Muscle of leg (tissue), 3 donors: ENCODE measurements at regions not wholly inside any gene's neighbourhood (a gene's known extent, or its start where the extent isn't known, plus 50 kb on each side); places are given as distances from the start of the nearest gene placed in this dataset.

Source experiments
- DNase-seq: peaks from one replicate; pipeline ENCODE4 v3.0.0; 2013
- H3K27ac ChIP-seq: one replicate; pipeline ENCODE4 v1.5.1; 2013; ENCODE audit warnings: mild to moderate bottlenecking, low read length, control low read depth
- H3K27me3 ChIP-seq: one replicate; pipeline ENCODE4 v1.6.1; 2013; ENCODE audit warnings: low read length; ENCODE audit not compliant: control insufficient read depth, insufficient read depth
- H3K36me3 ChIP-seq: one replicate; pipeline ENCODE4 v1.6.1; 2013; ENCODE audit warnings: low read length; ENCODE audit not compliant: control insufficient read depth, insufficient read depth
- H3K4me1 ChIP-seq: one replicate; pipeline ENCODE4 v1.6.1; 2013; ENCODE audit warnings: low read length; ENCODE audit not compliant: control insufficient read depth, insufficient read depth
- H3K4me3 ChIP-seq: one replicate; pipeline ENCODE4 v1.5.1; 2013; ENCODE audit warnings: low read length, control low read depth
- H3K9me3 ChIP-seq: replicated peaks from 2 replicates; pipeline ENCODE4 v1.6.1; 2013; ENCODE audit warnings: low read depth, low read length; ENCODE audit not compliant: control insufficient read depth
- WGBS: methylation state at CpG from one replicate; pipeline ENCODE4 v1.1.5; 2013; ENCODE audit warnings: missing lambda C conversion rate; ENCODE audit not compliant: insufficient coverage; 5-methylcytosine and 5-hydroxymethylcytosine counted together

DNA sequence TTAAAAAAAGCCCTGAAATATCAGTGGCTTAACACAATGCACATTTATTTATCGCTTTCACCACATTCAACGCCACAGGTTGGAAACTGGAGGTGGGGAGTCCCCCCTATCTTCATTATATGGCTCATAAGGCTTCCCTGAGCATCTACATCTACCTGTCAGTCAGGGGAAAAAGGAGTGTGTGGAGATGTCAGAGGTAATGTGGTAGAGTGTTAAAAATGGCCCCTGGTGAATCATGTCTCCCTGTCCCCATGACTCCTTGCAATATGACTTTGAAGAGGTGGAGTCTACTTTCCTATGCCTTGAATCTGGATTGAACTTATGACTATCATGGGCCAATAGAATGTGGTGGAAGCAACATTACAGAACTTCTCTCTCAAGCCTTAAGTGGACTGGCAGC is 65.5 kb upstream of the BTBD3 start:
- no peak for DNase-seq
- WGBS: no CpG with 5 or more reads among the region's 2 CpGs
- H3K9me3 ChIP-seq: no peaks in the 10 kb centered on the region

DNA sequence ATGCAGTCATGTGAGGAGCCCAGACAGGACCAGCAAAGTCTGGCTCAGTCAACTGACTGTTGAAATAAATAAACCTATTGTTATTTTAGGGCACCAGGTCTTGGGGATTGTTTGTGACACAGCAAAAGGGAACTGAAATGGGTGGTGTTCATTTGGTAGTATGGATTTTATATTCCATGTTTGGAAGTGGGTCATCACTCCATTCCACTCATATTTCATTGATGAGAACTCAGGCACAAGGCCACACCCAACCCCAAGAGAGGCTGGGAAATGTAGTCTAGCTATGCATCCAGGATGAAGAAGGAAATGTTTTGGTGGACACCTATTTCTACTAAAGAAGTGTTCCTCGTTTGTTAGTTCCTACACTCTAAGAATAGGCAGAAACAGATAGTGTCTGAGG is 64.9 kb upstream of the BTBD3 start:
- WGBS: no CpG with 5 or more reads among the region's 1 CpG
- DNase-seq: no peak
- Histone ChIP-seq H3K27me3 (no peaks in the 10 kb centered on the region), H3K4me3 (no peak overlapping the region), H3K9me3 (no peaks in the 10 kb centered on the region), H3K27ac (no peak overlapping the region), H3K36me3 (no peaks in the 10 kb centered on the region), H3K4me1 (no peaks in the 10 kb centered on the region)

More for the DNA sequence above, 65.5 kb upstream of the BTBD3 start:
- Histone ChIP-seq H3K4me1 (no peaks in the 10 kb centered on the region), H3K4me3 (no peak overlapping the region), H3K36me3 (no peaks in the 10 kb centered on the region), H3K27ac (no peak overlapping the region), H3K27me3 (no peaks in the 10 kb centered on the region)

DNA sequence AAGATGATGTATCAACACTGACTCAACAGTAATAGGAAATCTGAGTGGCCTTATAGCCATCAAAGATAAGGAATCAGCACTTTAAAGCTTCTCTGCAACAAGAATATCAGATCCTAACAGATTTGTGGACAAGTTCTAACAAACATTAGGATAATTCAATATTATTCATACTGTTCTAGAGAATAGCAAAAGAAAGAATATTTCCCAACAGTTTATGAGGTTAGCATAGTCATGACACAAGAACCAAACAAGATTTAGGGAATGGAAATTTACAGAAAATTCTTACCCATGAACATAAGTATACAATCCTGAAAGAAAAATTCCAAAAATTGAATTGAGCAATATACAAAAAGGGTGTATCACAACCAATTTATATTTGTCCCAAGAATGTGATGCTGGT is 64.3 kb upstream of the BTBD3 start:
- no peak for DNase-seq
- Histone ChIP-seq H3K36me3 (no peaks in the 10 kb centered on the region), H3K4me3 (no peak overlapping the region), H3K27ac (no peak overlapping the region), H3K9me3 (no peaks in the 10 kb centered on the region), H3K4me1 (no peaks in the 10 kb centered on the region), H3K27me3 (no peaks in the 10 kb centered on the region)

DNA sequence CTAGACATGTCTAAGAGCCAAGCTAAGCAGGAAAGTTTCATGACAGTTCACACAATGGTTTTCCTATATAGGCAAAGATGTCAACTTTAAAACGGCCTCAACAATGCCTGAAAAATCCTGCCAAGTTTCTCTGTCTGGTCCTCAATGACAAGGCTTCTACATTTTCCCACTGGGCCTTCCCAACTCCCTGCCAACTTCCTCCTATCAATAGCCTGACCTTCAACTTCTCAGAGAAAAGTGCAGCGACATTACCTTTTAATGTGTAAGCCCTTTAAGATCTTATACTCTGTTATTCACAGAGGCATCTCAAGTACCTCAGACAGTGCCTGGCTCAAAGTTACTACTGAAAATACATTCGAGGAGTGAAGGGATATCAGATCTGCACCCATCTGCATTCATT is 56.2 kb upstream of the BTBD3 start:
- peak; percentile 17 for DNase-seq
- no peak overlapping the region for H3K4me3 ChIP-seq
- H3K27ac ChIP-seq: no peak overlapping the region
- no peaks in the 10 kb centered on the region for H3K27me3 ChIP-seq
- H3K4me1 ChIP-seq: no peaks in the 10 kb centered on the region
- no peaks in the 10 kb centered on the region for H3K36me3 ChIP-seq
- H3K9me3 ChIP-seq: no peaks in the 10 kb centered on the region
- WGBS: 35% methylated on average over 2 of the region's 3 CpGs

DNA sequence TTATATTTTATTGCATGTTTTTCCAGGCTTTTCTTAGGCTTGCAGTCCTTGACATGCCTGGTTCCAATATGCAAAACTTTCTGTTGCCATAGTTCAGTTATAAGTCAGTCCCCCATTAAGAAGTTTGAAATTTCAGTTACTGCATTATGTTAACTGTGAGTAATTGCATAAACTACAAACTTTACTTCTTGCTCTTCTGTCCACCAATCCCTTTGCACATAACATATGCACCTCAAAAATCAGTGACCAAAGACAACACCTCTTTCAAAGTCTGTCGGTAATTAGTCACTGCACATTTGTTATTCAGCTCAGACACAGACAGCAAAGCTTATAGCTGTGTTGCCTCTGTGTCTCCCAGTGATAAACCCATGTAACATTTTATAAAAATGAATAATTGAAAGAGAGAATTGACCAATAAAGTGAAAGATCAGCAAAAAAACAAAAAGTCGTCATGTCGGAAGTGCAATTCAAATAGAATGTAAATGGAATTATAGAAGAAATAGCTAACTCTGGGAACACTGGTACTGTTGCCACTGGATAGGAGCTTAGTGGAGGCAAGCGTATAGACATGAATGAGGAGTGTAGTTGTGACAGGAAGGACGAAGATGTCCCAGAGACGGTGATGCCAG is 50.3 kb upstream of the BTBD3 start:
- H3K27me3 ChIP-seq: no peaks in the 10 kb centered on the region
- no peaks in the 10 kb centered on the region for H3K36me3 ChIP-seq

More for the DNA sequence above, 50.3 kb upstream of the BTBD3 start:
- WGBS: 91% methylated on average over 3 of the region's 6 CpGs
- Histone ChIP-seq H3K27ac (no peak overlapping the region), H3K9me3 (no peaks in the 10 kb centered on the region), H3K4me1 (no peaks in the 10 kb centered on the region), H3K4me3 (no peak overlapping the region)
- DNase-seq: no peak
